GM21786 (cell line): ENCODE measurements at regions not wholly inside any gene's neighbourhood (a gene's known extent, or its start where the extent isn't known, plus 50 kb on each side); places are given as distances from the start of the nearest gene placed in this dataset.
A peak's percentile ranks its signal among the peaks of the same experiment; 100 is the strongest.
"Not testable (repeated sequence)": the region's sequence is repeated elsewhere in the genome, so short reads cannot be mapped to it uniquely, and the experiment has no call there.

ENCODE experiments used
- ATAC-seq: cut with Tn5 transposase; IDR thresholded peaks from one replicate; pipeline ENCODE4 v1.9.1; 2021; ENCODE audit not compliant: unreplicated experiment

GRCh38 chr3:115204475-115204874 lies 57.4 kb upstream of the ZBTB20 start:
- ATAC-seq = no peak

DNA sequence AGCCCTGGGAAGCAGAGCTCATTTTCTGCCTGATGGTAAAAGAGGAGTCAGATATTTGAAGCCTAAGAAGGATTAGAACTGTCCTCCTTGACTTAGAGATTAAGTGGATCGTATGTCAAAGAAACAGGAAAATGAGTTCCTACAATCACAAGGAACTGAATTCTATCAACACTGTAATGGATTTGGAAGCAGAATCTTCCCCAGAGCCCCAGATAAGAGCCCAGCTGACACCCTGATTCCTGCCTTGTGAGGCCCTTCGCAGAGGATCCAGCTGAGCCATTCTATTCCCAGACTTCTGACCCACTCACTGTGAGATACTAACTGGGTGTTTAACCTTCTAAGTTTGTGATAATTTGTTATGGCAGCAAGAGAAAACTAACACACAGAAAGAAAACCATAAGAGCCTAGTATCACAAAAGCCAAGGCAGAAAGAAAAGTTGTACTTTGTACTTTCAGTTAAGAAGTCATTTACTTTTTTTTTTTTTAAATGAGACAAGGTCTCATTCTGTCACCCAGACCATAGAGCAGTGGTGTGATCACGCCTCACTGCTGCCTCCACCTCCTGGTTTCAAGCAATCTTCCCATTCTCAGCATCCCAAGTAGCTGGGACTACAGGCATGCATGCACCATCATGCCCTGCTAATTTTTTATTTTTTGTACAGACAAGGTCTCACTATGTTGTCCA lies 61.1 kb upstream of the ZBTB20 start:
- ATAC-seq = no peak

- no peak for ATAC-seq
Observed at GRCh38 chr3:115211810-115212492, 64.9 kb upstream of the ZBTB20 start.

GRCh38 chr3:115212615-115213014 lies 65.5 kb upstream of the ZBTB20 start:
- no peak for ATAC-seq

- ATAC-seq = not testable (repeated sequence)
Observed at GRCh38 chr3:115213052-115213451, 66.0 kb upstream of the ZBTB20 start.

- no peak for ATAC-seq
Observed at GRCh38 chr3:115217292-115217677, 70.2 kb upstream of the ZBTB20 start.

GRCh38 chr3:115217678-115218451 lies 70.8 kb upstream of the ZBTB20 start:
- peak; percentile 55 for ATAC-seq

GRCh38 chr3:115218859-115219258 lies 71.8 kb upstream of the ZBTB20 start:
- ATAC-seq = no peak

DNA sequence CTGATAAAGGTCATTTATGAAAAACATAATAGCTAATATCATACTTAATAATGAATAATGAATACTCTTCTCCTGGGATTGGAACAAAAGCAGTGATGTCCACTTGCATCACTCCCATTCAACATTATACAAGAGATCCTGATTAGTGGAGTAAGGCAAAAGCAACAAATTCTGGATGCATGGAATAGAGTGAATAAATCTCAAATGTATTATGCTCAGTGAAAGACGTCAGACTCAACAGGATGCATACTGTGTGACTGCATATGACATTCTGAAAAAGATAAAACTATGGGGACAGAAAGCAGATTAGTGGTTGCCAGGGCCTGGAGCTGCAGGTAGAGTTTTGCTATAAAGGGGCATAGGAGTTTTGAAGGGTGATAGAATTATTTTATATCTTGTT lies 77.6 kb upstream of the ZBTB20 start:
- no peak for ATAC-seq

DNA sequence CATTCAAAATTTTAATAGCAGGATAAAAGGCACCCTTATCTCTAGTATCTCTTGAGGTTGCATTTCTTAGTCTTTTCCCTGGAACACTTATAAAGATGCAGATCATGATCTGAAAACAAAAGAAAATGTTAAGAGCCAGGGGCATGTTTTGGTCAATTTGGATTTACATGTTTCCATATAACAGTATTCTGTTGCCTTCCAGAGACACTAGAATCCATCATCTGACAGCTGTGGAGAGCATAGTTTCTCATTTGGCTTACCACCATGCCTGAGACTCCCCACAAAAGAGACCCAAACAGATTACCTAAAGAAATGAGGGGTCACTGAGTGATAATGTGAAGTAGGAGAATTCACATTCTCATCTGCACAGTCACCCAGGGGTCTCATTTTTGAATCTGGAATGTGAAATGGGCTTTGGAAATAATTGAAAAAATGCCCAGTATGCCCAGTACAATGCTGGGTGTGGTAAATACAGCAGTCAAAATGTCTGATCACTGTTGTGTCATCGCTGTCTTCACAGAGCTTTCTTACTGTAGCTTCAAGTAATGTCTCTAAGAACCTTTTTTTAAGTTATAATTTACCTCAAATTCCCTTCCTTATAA lies 79.9 kb upstream of the ZBTB20 start:
- ATAC-seq = no peak

GRCh38 chr3:115227461-115227860 lies 80.4 kb upstream of the ZBTB20 start:
- ATAC-seq = no peak

GRCh38 chr3:115228266-115228665 lies 81.2 kb upstream of the ZBTB20 start:
- no peak for ATAC-seq

GRCh38 chr3:115232167-115232566 lies 85.1 kb upstream of the ZBTB20 start:
- no peak for ATAC-seq

DNA sequence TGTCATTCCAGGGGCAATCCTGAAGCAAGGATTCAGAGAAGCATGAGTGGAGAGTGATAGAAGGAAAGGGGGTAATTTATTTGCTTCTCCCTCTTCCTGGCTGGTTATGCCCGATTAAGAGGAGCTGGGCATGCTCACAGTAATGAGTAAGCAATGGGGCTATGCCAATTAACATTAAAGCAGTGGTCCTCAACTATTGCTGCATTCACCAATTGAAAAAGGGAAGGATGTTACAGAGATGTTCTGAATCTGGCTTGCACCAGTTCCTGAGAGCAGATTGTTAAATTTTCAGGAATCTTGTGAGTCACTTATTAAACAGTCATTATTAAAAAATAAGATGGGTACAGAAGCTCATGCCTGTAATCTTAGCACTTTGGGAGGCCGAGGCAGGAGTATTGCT lies 85.9 kb upstream of the ZBTB20 start:
- no peak for ATAC-seq

GRCh38 chr3:115236496-115236895 lies 89.4 kb upstream of the ZBTB20 start:
- no peak for ATAC-seq

DNA sequence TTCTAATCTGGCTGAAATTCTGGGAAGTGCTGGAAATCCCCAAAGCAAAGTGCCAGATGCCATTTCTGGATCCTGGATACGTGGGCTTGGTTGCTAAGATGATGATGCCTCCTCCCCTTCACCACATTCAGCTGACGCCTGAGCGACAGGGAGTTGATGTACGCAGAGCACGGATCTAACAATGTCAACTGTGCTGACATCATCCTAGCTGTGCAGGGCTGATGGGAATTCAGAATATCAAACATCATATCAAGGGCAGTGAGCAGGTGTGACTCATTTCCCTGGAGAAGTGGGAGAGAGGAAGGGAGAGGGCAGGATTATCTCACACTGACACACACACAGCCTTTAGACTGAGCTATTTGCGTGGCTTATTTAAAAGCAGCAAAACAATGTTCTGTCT lies 92.6 kb upstream of the ZBTB20 start:
- ATAC-seq = no peak

GRCh38 chr3:115244350-115244749 lies 97.3 kb upstream of the ZBTB20 start:
- ATAC-seq = no peak

DNA sequence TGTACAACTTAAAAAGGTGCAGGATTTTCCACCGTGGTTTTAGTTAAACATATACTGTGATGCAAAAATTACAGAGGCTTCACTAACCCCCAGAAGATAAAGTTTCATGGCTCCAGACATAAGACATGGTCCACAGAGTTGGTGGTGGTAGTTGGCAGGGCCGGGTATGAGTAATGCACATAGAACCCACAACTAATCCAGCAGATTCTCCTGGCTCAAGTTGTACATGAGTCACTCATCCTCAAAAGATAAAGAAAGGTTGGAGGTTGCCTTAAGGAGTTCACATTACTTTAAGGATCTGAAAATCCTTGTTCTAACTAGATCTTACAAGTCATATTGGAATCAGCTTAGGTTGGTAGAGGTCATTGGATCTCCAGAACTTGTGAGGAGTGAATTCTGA lies 98.3 kb upstream of the ZBTB20 start:
- no peak for ATAC-seq

DNA sequence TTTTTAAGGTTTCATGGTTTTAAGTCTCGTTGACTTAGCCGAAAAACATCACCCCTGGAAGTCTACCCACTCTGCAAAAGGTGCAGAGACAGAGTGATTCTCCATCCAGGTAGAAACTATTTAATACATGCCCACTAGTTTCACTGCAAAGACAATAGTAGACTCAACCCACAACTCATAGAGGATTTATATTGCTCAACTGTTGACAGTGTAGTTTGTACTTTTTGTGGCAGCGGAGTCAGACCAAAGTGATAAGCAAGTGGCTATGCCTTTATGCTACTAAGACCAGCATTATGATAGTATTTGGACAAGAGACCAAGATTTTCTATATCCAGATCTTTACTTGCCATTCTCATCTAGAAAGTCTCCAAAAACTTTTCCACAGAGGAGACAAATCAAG lies 98.8 kb upstream of the ZBTB20 start:
- no peak for ATAC-seq

GRCh38 chr3:115246461-115247020 lies 99.5 kb upstream of the ZBTB20 start:
- ATAC-seq = no peak

DNA sequence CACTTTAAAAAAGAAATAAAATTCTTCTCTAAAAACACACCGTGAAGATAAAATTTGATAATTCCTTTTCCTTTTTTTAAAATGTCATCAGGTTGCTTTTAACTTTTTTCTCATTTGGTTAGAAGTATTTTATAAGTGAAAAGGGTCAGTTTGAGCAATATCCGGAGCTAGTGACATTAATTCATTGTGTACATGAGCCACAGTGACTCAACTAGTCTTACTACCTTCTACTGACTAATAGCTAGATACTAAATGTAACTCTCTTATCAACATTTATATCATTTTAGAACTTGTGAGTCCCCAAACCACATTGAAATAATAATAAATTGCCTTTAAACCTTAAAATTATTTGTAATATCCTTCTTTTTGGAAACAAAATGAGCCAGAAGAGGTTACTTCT lies 101.2 kb upstream of the ZBTB20 start:
- ATAC-seq = no peak
